SK-N-SH (cell line): ENCODE measurements at regions not wholly inside any gene's neighbourhood (a gene's known extent, or its start where the extent isn't known, plus 50 kb on each side); places are given as distances from the start of the nearest gene placed in this dataset.

Experiments used
- CTCF ChIA-PET: fragments of 300-600, 350-600 bp; formaldehyde crosslinking; extraction: SDS; loops from one replicate; lab custom pipeline; 2021; lab: Yijun Ruan, JAX
- POLR2A ChIA-PET: fragments of 350-600 bp; sonication (Branson Sonifier 250); formaldehyde crosslinking; extraction: SDS; loops from one replicate; lab custom pipeline; 2020; ENCODE audit warnings: antibody characterized with exemption, inconsistent platforms; lab: Yijun Ruan, JAX
- DNase-seq: peaks from one replicate; pipeline ENCODE4 v3.0.0; 2012
- H2AFZ ChIP-seq: fragments of 200-600 bp; sonication (generic); 2 replicates; pipeline ENCODE4 v1.8.1; 2016; ENCODE audit warnings: antibody characterized with exemption, mild to moderate bottlenecking, low read depth
- H3F3A ChIP-seq: fragments of 200-600 bp; sonication (generic); replicated peaks from 2 replicates; pipeline ENCODE3; 2016; ENCODE audit warnings: antibody characterized with exemption, mild to moderate bottlenecking; ENCODE audit not compliant: insufficient read depth
- H3K27ac ChIP-seq, 2 experiments: fragments of 200-500 bp in 1 of 2; fragments of 200-600 bp in 1 of 2; sonication (Bioruptor generic) in 1 of 2; sonication (generic), shearing (Covaris generic) in 1 of 2; 2 replicates each; pipeline versions ENCODE4 v1.5.1 to v1.6.1; 2014 to 2016; ENCODE audit warnings: low read depth in 2 of 2, inconsistent platforms in 1 of 2, low read length in 1 of 2, mild to moderate bottlenecking in 1 of 2, mixed read lengths in 1 of 2
- H3K27me3 ChIP-seq: fragments of 200-600 bp; sonication (generic), shearing (Covaris generic); 2 replicates; pipeline ENCODE4 v1.6.1; 2016; ENCODE audit warnings: mixed run types; ENCODE audit not compliant: insufficient read depth
- H3K36me3 ChIP-seq, 2 experiments: fragments of 200-500 bp in 1 of 2; fragments of 200-600 bp in 1 of 2; sonication (Bioruptor generic) in 1 of 2; sonication (generic) in 1 of 2; replicated peaks in 1 of 2; 2 replicates each; pipeline versions ENCODE3 to v1.5.1; 2014 to 2016; ENCODE audit warnings: low read length in 1 of 2, mild to moderate bottlenecking in 1 of 2; ENCODE audit not compliant: insufficient read depth in 2 of 2, control insufficient read depth in 1 of 2
- H3K4me1 ChIP-seq, 2 experiments: fragments of 200-500 bp in 1 of 2; fragments of 200-600 bp in 1 of 2; sonication (Bioruptor generic) in 1 of 2; sonication (generic), shearing (Covaris generic) in 1 of 2; 2 replicates each; pipeline versions ENCODE4 v1.5.1 to v1.6.1; 2014 to 2016; ENCODE audit warnings: low read depth in 1 of 2, low read length in 1 of 2, mixed run types in 1 of 2; ENCODE audit not compliant: insufficient read depth in 2 of 2, control insufficient read depth in 1 of 2
- H3K4me2 ChIP-seq: fragments of 200-600 bp; sonication (generic), shearing (Covaris generic); 2 replicates; pipeline ENCODE4 v1.6.1; 2017; ENCODE audit warnings: mixed run types
- H3K4me3 ChIP-seq, 2 experiments: fragments of 200-500 bp in 1 of 2; fragments of 200-600 bp in 1 of 2; sonication (Bioruptor generic) in 1 of 2; sonication (generic), shearing (Covaris generic) in 1 of 2; 2 replicates each; pipeline versions ENCODE4 v1.5.1 to v1.8.1; 2014 to 2016; ENCODE audit warnings: low read depth in 2 of 2, inconsistent platforms in 1 of 2, low read length in 1 of 2, mild to moderate bottlenecking in 1 of 2, mixed read lengths in 1 of 2, moderate library complexity in 1 of 2
- H3K79me2 ChIP-seq: fragments of 200-600 bp; sonication (generic); 2 replicates; pipeline ENCODE4 v1.8.1; 2017; ENCODE audit warnings: mild to moderate bottlenecking; ENCODE audit not compliant: insufficient read depth
- H3K9ac ChIP-seq: fragments of 200-600 bp; sonication (generic); 2 replicates; pipeline ENCODE4 v1.6.1; 2017; ENCODE audit warnings: mixed run types
- H3K9me2 ChIP-seq: fragments of 200-600 bp; sonication (generic); 2 replicates; pipeline ENCODE4 v1.6.1; 2017; ENCODE audit warnings: mixed run types
- H3K9me3 ChIP-seq: fragments of 200-600 bp; sonication (generic); 2 replicates; pipeline ENCODE4 v1.6.1; 2017; ENCODE audit warnings: mixed run types, mild to moderate bottlenecking, moderate library complexity
- H4K20me1 ChIP-seq: fragments of 200-600 bp; sonication (generic); 2 replicates; pipeline ENCODE4 v1.6.1; 2017; ENCODE audit warnings: mild to moderate bottlenecking, mixed run types; ENCODE audit not compliant: insufficient read depth
- ELF1 ChIP-seq: IDR thresholded peaks from 2 replicates; pipeline ENCODE4 v1.4.0; 2012
- FOSL2 ChIP-seq: IDR thresholded peaks from 2 replicates; pipeline ENCODE4 v1.4.0; 2012; ENCODE audit warnings: low read depth, mild to moderate bottlenecking, moderate library complexity, borderline replicate concordance
- GABPA ChIP-seq: IDR thresholded peaks from 2 replicates; pipeline ENCODE4 v1.4.0; 2012; ENCODE audit warnings: low read depth, mild to moderate bottlenecking
- MEF2A ChIP-seq: IDR thresholded peaks from 2 replicates; pipeline ENCODE4 v1.4.0; 2012; ENCODE audit warnings: low read depth, borderline replicate concordance
- MXI1 ChIP-seq: IDR thresholded peaks from 2 replicates; pipeline ENCODE4 v1.6.1; 2012; ENCODE audit warnings: mild to moderate bottlenecking, low read depth, low read length, improper control_type of control experiment
- NRF1 ChIP-seq: IDR thresholded peaks from 2 replicates; pipeline ENCODE4 v1.6.1; 2012; ENCODE audit warnings: low read depth, mild to moderate bottlenecking, low read length
- POLR2AphosphoS5 ChIP-seq: IDR thresholded peaks from 2 replicates; pipeline ENCODE4 v1.6.1; 2012; ENCODE audit warnings: low read depth, low read length
- RAD21 ChIP-seq: IDR thresholded peaks from 2 replicates; pipeline ENCODE4 v1.6.1; 2012; ENCODE audit warnings: mild to moderate bottlenecking, low read length
- REST ChIP-seq: IDR thresholded peaks from 2 replicates; pipeline ENCODE4 v1.6.1; 2012; ENCODE audit warnings: mild to moderate bottlenecking, low read depth, low read length, moderate library complexity
- SMC3 ChIP-seq: IDR thresholded peaks from 2 replicates; pipeline ENCODE4 v1.6.1; 2012; ENCODE audit warnings: low read depth, low read length, improper control_type of control experiment
- TAF1 ChIP-seq: IDR thresholded peaks from 2 replicates; pipeline ENCODE4 v1.6.1; 2012; ENCODE audit warnings: low read depth, mild to moderate bottlenecking, low read length, moderate library complexity, borderline replicate concordance
- USF1 ChIP-seq: IDR thresholded peaks from 2 replicates; pipeline ENCODE4 v1.4.0; 2012; ENCODE audit warnings: low read depth, borderline replicate concordance
- YY1 ChIP-seq: IDR thresholded peaks from 2 replicates; pipeline ENCODE4 v1.4.0; 2012; ENCODE audit warnings: low read depth, mild to moderate bottlenecking
- ZBTB33 ChIP-seq: IDR thresholded peaks from 2 replicates; pipeline ENCODE4 v1.4.0; 2012; ENCODE audit warnings: low read depth, borderline replicate concordance
- WGBS: methylation state at CpG from one replicate; pipeline ENCODE4 v1.1.6; 2017; ENCODE audit warnings: low lambda C conversion rate; 5-methylcytosine and 5-hydroxymethylcytosine counted together

GRCh38 chr3:14328422-14328821, 74.0 kb upstream of the SLC6A6 start:
- no peaks in the 10 kb centered on the region for H3K9me2 ChIP-seq
- no peak overlapping the region for H3K4me3 ChIP-seq
- no peaks in the 10 kb centered on the region for H3K27me3 ChIP-seq
- no peaks in the 10 kb centered on the region for H3K36me3 ChIP-seq
- DNase-seq = no peak
- H3K79me2 ChIP-seq = no peaks in the 10 kb centered on the region
- H3K9me3 ChIP-seq = no peaks in the 10 kb centered on the region
- 66% methylated on average over 3 of the region's 3 CpGs for WGBS
- H3K4me1 ChIP-seq = peaks cover 0 to 4% of the 10 kb centered on the region in 2 experiments; a peak in 1 of 4 replicates
- ChIA-PET CTCF (interaction anchor here (1.3 to 1.7 kb wide), 2 partner anchors 68 to 125 kb away, joined by 3 to 6 read pairs; no protein-coding TSS in a partner anchor), POLR2A (no interaction called here)
- H3K27ac ChIP-seq = no peak overlapping the region
- H2AFZ ChIP-seq = no peak overlapping the region
- no peak overlapping the region for H3K9ac ChIP-seq
- H3K4me2 ChIP-seq = no peak overlapping the region
- H3F3A ChIP-seq = no peaks in the 10 kb centered on the region
- TF ChIP-seq ELF1 (no peak), ZBTB33 (no peak), YY1 (no peak), MXI1 (no peak), SMC3 (no peak), NRF1 (no peak), MEF2A (no peak), RAD21 (no peak), TAF1 (no peak), POLR2AphosphoS5 (no peak), REST (no peak)
- TF ChIP-seq, all 33 proteins: peak for 0
- H4K20me1 ChIP-seq = no peaks in the 10 kb centered on the region

- H3K36me3 ChIP-seq = no peaks in the 10 kb centered on the region
- no peak overlapping the region for H2AFZ ChIP-seq
- no peaks in the 10 kb centered on the region for H3K79me2 ChIP-seq
- H3K9me3 ChIP-seq = no peaks in the 10 kb centered on the region
- POLR2A ChIA-PET = interaction anchor here (0.8 kb wide), 1 partner anchor 71 kb away, joined by 3 read pairs; no protein-coding TSS in a partner anchor
- no peak overlapping the region for H3K4me3 ChIP-seq
- H3K4me1 ChIP-seq = peaks cover 0 to 2% of the 10 kb centered on the region in 2 experiments; a peak in 1 of 4 replicates
- H3K4me2 ChIP-seq = no peak overlapping the region
- H3K27ac ChIP-seq = no peak overlapping the region
- TF ChIP-seq GABPA (no peak), USF1 (no peak), POLR2AphosphoS5 (no peak), FOSL2 (no peak)
- DNase-seq = no peak
- H4K20me1 ChIP-seq = no peaks in the 10 kb centered on the region
- CTCF ChIA-PET = interaction anchor here (1.3 to 1.7 kb wide), 2 partner anchors 68 to 126 kb away, joined by 3 to 6 read pairs; no protein-coding TSS in a partner anchor
- no peaks in the 10 kb centered on the region for H3K9me2 ChIP-seq
- no peaks in the 10 kb centered on the region for H3F3A ChIP-seq
- WGBS = 71% methylated on average over 11 of the region's 11 CpGs
- no peak overlapping the region for H3K9ac ChIP-seq
- no peaks in the 10 kb centered on the region for H3K27me3 ChIP-seq
These were observed 73.1 kb upstream of the SLC6A6 start for GRCh38 chr3:14329116-14329830.
